Colonic mucosa (tissue), 4 donors: ENCODE measurements at regions not wholly inside any gene's neighbourhood (a gene's known extent, or its start where the extent isn't known, plus 50 kb on each side); places are given as distances from the start of the nearest gene placed in this dataset.

Experiments
- DNase-seq: peaks from one replicate; pipeline ENCODE4 v3.0.0-alpha.2; 2020
- H3K27ac ChIP-seq: fragments of 200-600 bp; one replicate; pipeline ENCODE4 v1.8.0; 2021
- H3K27me3 ChIP-seq: fragments of 200-600 bp; one replicate; pipeline ENCODE4 v1.8.0; 2021
- H3K36me3 ChIP-seq: fragments of 200-600 bp; one replicate; pipeline ENCODE4 v1.8.0; 2021
- H3K4me1 ChIP-seq: fragments of 200-600 bp; one replicate; pipeline ENCODE4 v1.8.0; 2021; ENCODE audit warnings: mild to moderate bottlenecking
- H3K4me3 ChIP-seq: fragments of 200-600 bp; one replicate; pipeline ENCODE4 v1.8.0; 2021
- H3K9ac ChIP-seq, 2 donors: one replicate each; pipeline ENCODE4 v1.7.0; 2013; ENCODE audit warnings: control low read depth in 2 of 2, low read depth in 2 of 2, low read length in 2 of 2
- H3K9me3 ChIP-seq: fragments of 200-600 bp; one replicate; pipeline ENCODE4 v1.8.0; 2021
- CTCF ChIP-seq: fragments of 200-600 bp; IDR thresholded peaks from one replicate; pipeline ENCODE4 v1.8.0; 2022; ENCODE audit warnings: antibody characterized with exemption, mild to moderate bottlenecking
- intact Hi-C: fragments of 100-400 bp; cut with DNase I; formaldehyde crosslinking; loops from one replicate; pipeline ENCODE4 v1.14.1; 2022
- donor health status: healthy.
- donor health status: DM: no; HTN: no; CAD: no.
- donor health status: DM: no; HTN: no; CAD: no.

- Histone ChIP-seq H3K4me3 (no peak overlapping the region), H3K9me3 (no peaks in the 10 kb centered on the region), H3K36me3 (no peaks in the 10 kb centered on the region), H3K27me3 (no peaks in the 10 kb centered on the region), H3K9ac (no peak overlapping the region), H3K27ac (no peak overlapping the region), H3K4me1 (no peaks in the 10 kb centered on the region)
- no peak for TF ChIP-seq CTCF
- no peak for DNase-seq
- intact Hi-C loops = no loop called here
Observed at GRCh38 chr10:112024079-112024478, 159.5 kb downstream of the GPAM start.

GRCh38 chr10:112025228-112025627 is 158.3 kb downstream of the GPAM start:
- Histone ChIP-seq H3K4me1 (no peaks in the 10 kb centered on the region), H3K27me3 (no peaks in the 10 kb centered on the region), H3K27ac (no peak overlapping the region), H3K4me3 (no peak overlapping the region), H3K36me3 (no peaks in the 10 kb centered on the region), H3K9me3 (no peaks in the 10 kb centered on the region), H3K9ac (no peak overlapping the region)
- intact Hi-C loops = no loop called here
- DNase-seq = no peak
- no peak for TF ChIP-seq CTCF

GRCh38 chr10:112026438-112026837 is 157.1 kb downstream of the GPAM start:
- Histone ChIP-seq H3K4me1 (no peaks in the 10 kb centered on the region), H3K27ac (no peak overlapping the region), H3K36me3 (no peaks in the 10 kb centered on the region), H3K9ac (no peak overlapping the region), H3K9me3 (no peaks in the 10 kb centered on the region), H3K4me3 (no peak overlapping the region), H3K27me3 (no peaks in the 10 kb centered on the region)
- intact Hi-C loops = no loop called here
- no peak for DNase-seq
- no peak for TF ChIP-seq CTCF

GRCh38 chr10:112027731-112028280 is 155.8 kb downstream of the GPAM start:
- H3K27me3 ChIP-seq = no peaks in the 10 kb centered on the region
- H3K36me3 ChIP-seq = no peaks in the 10 kb centered on the region
- no peak overlapping the region for H3K4me3 ChIP-seq
- TF ChIP-seq CTCF = no peak
- H3K9ac ChIP-seq = no peak overlapping the region
- no peak overlapping the region for H3K27ac ChIP-seq
- no peak for DNase-seq
- H3K4me1 ChIP-seq = no peaks in the 10 kb centered on the region
- H3K9me3 ChIP-seq = no peaks in the 10 kb centered on the region
- intact Hi-C loops = no loop called here

- H3K4me3 ChIP-seq = no peak overlapping the region
- no peaks in the 10 kb centered on the region for H3K4me1 ChIP-seq
- no peaks in the 10 kb centered on the region for H3K9me3 ChIP-seq
- intact Hi-C loops = no loop called here
- H3K27me3 ChIP-seq = no peaks in the 10 kb centered on the region
- no peak overlapping the region for H3K9ac ChIP-seq
- H3K27ac ChIP-seq = no peak overlapping the region
- no peaks in the 10 kb centered on the region for H3K36me3 ChIP-seq
- no peak for DNase-seq
- no peak for TF ChIP-seq CTCF
Observed at GRCh38 chr10:112030431-112030830, 153.1 kb downstream of the GPAM start.
